ACC112 (cell line): ENCODE measurements at regions not wholly inside any gene's neighbourhood (a gene's known extent, or its start where the extent isn't known, plus 50 kb on each side); places are given as distances from the start of the nearest gene placed in this dataset.

Experiments used
- H2AFZ ChIP-seq: fragments of 200-600 bp; sonication (generic); one replicate; pipeline ENCODE4 v1.6.0; 2017; ENCODE audit warnings: antibody characterized with exemption, low read length; ENCODE audit not compliant: unreplicated experiment
- H3K27ac ChIP-seq: fragments of 200-600 bp; sonication (generic); 2 replicates; pipeline ENCODE4 v1.5.1; 2014; ENCODE audit warnings: low read depth, mild to moderate bottlenecking, antibody characterized with exemption, low read length, moderate library complexity
- H3K27me3 ChIP-seq: fragments of 200-600 bp; sonication (generic); 2 replicates; pipeline ENCODE4 v1.6.1; 2014; ENCODE audit warnings: mild to moderate bottlenecking, antibody characterized with exemption, low read length, moderate library complexity, mixed read lengths; ENCODE audit not compliant: insufficient read depth
- H3K36me3 ChIP-seq: fragments of 200-600 bp; sonication (generic); 2 replicates; pipeline ENCODE4 v1.6.1; 2016; ENCODE audit warnings: mild to moderate bottlenecking, antibody characterized with exemption, low read length, moderate library complexity, mixed read lengths; ENCODE audit not compliant: insufficient read depth
- H3K4me1 ChIP-seq: fragments of 200-600 bp; sonication (generic); one replicate; pipeline ENCODE4 v1.6.1; 2016; ENCODE audit warnings: low read length, mixed read lengths; ENCODE audit not compliant: insufficient read depth, unreplicated experiment, control insufficient read depth
- H3K4me3 ChIP-seq: fragments of 200-600 bp; sonication (generic); 2 replicates; pipeline ENCODE4 v1.5.1; 2014; ENCODE audit warnings: mild to moderate bottlenecking, low read depth, low read length
- H3K79me2 ChIP-seq: fragments of 200-600 bp; sonication (generic); one replicate; pipeline ENCODE4 v1.6.0; 2016; ENCODE audit warnings: low read length; ENCODE audit not compliant: control insufficient read depth, unreplicated experiment, insufficient read depth

- H3K4me3 ChIP-seq = no peak overlapping the region
- no peak overlapping the region for H2AFZ ChIP-seq
- no peaks in the 10 kb centered on the region for H3K4me1 ChIP-seq
- H3K79me2 ChIP-seq = no peaks in the 10 kb centered on the region
- H3K36me3 ChIP-seq = no peaks in the 10 kb centered on the region
- no peak overlapping the region for H3K27ac ChIP-seq
- no peaks in the 10 kb centered on the region for H3K27me3 ChIP-seq
Measured at GRCh38 chr5:120988941-120989340, 524.8 kb downstream of the PRR16 start.

GRCh38 chr5:120991569-120991968 lies 527.5 kb downstream of the PRR16 start:
- Histone ChIP-seq H2AFZ (no peak overlapping the region), H3K36me3 (no peaks in the 10 kb centered on the region), H3K27ac (no peak overlapping the region), H3K79me2 (no peaks in the 10 kb centered on the region), H3K27me3 (no peaks in the 10 kb centered on the region), H3K4me1 (no peaks in the 10 kb centered on the region), H3K4me3 (no peak overlapping the region)

GRCh38 chr5:120994112-120994511 lies 530.0 kb downstream of the PRR16 start:
- Histone ChIP-seq H3K79me2 (no peaks in the 10 kb centered on the region), H2AFZ (no peak overlapping the region)

GRCh38 chr5:120999550-120999949 lies 535.5 kb downstream of the PRR16 start:
- Histone ChIP-seq H3K36me3 (no peaks in the 10 kb centered on the region), H3K27me3 (no peaks in the 10 kb centered on the region), H3K79me2 (no peaks in the 10 kb centered on the region), H3K4me3 (no peak overlapping the region), H3K4me1 (no peaks in the 10 kb centered on the region), H3K27ac (no peak overlapping the region), H2AFZ (no peak overlapping the region)

More at GRCh38 chr5:120994112-120994511, 530.0 kb downstream of the PRR16 start:
- Histone ChIP-seq H3K4me3 (no peak overlapping the region), H3K27me3 (no peaks in the 10 kb centered on the region), H3K4me1 (no peaks in the 10 kb centered on the region), H3K27ac (no peak overlapping the region), H3K36me3 (no peaks in the 10 kb centered on the region)

- Histone ChIP-seq H3K79me2 (no peaks in the 10 kb centered on the region), H3K4me1 (no peaks in the 10 kb centered on the region), H2AFZ (no peak overlapping the region), H3K27me3 (no peaks in the 10 kb centered on the region), H3K27ac (no peak overlapping the region), H3K4me3 (no peak overlapping the region), H3K36me3 (no peaks in the 10 kb centered on the region)
Measured at GRCh38 chr5:121006217-121006616, 542.1 kb downstream of the PRR16 start.

GRCh38 chr5:121008041-121008440 lies 543.9 kb downstream of the PRR16 start:
- H3K4me3 ChIP-seq = no peak overlapping the region
- no peaks in the 10 kb centered on the region for H3K79me2 ChIP-seq
- no peaks in the 10 kb centered on the region for H3K36me3 ChIP-seq
- H3K4me1 ChIP-seq = no peaks in the 10 kb centered on the region
- no peak overlapping the region for H2AFZ ChIP-seq
- H3K27ac ChIP-seq = no peak overlapping the region
- no peaks in the 10 kb centered on the region for H3K27me3 ChIP-seq

GRCh38 chr5:121009058-121009457 lies 545.0 kb downstream of the PRR16 start:
- H2AFZ ChIP-seq = no peak overlapping the region
- no peaks in the 10 kb centered on the region for H3K79me2 ChIP-seq
- H3K4me3 ChIP-seq = no peak overlapping the region
- H3K36me3 ChIP-seq = no peaks in the 10 kb centered on the region
- H3K4me1 ChIP-seq = no peaks in the 10 kb centered on the region
- H3K27me3 ChIP-seq = no peaks in the 10 kb centered on the region
- no peak overlapping the region for H3K27ac ChIP-seq

GRCh38 chr5:121018004-121018403 lies 553.9 kb downstream of the PRR16 start:
- Histone ChIP-seq H2AFZ (no peak overlapping the region), H3K4me1 (no peaks in the 10 kb centered on the region), H3K36me3 (no peaks in the 10 kb centered on the region), H3K79me2 (no peaks in the 10 kb centered on the region), H3K27ac (no peak overlapping the region), H3K27me3 (no peaks in the 10 kb centered on the region), H3K4me3 (no peak overlapping the region)

GRCh38 chr5:121019106-121019505 lies 555.0 kb downstream of the PRR16 start:
- Histone ChIP-seq H3K4me1 (no peaks in the 10 kb centered on the region), H3K27ac (no peak overlapping the region), H3K36me3 (no peaks in the 10 kb centered on the region), H3K27me3 (no peaks in the 10 kb centered on the region), H3K79me2 (no peaks in the 10 kb centered on the region), H2AFZ (no peak overlapping the region), H3K4me3 (no peak overlapping the region)

GRCh38 chr5:121019734-121020133 lies 555.6 kb downstream of the PRR16 start:
- H2AFZ ChIP-seq = no peak overlapping the region
- H3K36me3 ChIP-seq = no peaks in the 10 kb centered on the region
- no peaks in the 10 kb centered on the region for H3K79me2 ChIP-seq
- no peak overlapping the region for H3K4me3 ChIP-seq
- no peaks in the 10 kb centered on the region for H3K4me1 ChIP-seq
- no peak overlapping the region for H3K27ac ChIP-seq
- no peaks in the 10 kb centered on the region for H3K27me3 ChIP-seq

- no peaks in the 10 kb centered on the region for H3K4me1 ChIP-seq
- no peaks in the 10 kb centered on the region for H3K79me2 ChIP-seq
- no peak overlapping the region for H2AFZ ChIP-seq
- no peaks in the 10 kb centered on the region for H3K36me3 ChIP-seq
- H3K27me3 ChIP-seq = no peaks in the 10 kb centered on the region
- H3K4me3 ChIP-seq = no peak overlapping the region
- no peak overlapping the region for H3K27ac ChIP-seq
Measured at GRCh38 chr5:121021681-121022080, 557.6 kb downstream of the PRR16 start.
